Psoas muscle (tissue), 7 donors: ENCODE measurements at regions not wholly inside any gene's neighbourhood (a gene's known extent, or its start where the extent isn't known, plus 50 kb on each side); places are given as distances from the start of the nearest gene placed in this dataset.

ENCODE experiments used
- ATAC-seq, 4 donors: fragments of 200-7000 bp; cut with Tn5 transposase; one replicate each; pipeline ENCODE4 v1.9.1; 2020; ENCODE audit warnings: moderate library complexity in 3 of 4, mild to moderate bottlenecking in 2 of 4
- DNase-seq, 2 donors: peaks; one replicate each; pipeline ENCODE4 v3.0.0-alpha.2; 2020
- H3K27ac ChIP-seq: fragments of 200-600 bp; one replicate; pipeline ENCODE4 v1.8.0; 2022
- H3K27me3 ChIP-seq, 3 donors: fragments of 200-600 bp in 1 of 3; one replicate each; pipeline versions ENCODE4 v1.6.1 to v1.8.0; 2013 to 2022; ENCODE audit warnings: low read length in 2 of 3, mild to moderate bottlenecking in 2 of 3, moderate library complexity in 1 of 3; ENCODE audit not compliant: insufficient read depth in 3 of 3
- H3K36me3 ChIP-seq, 2 donors: fragments of 200-600 bp in 1 of 2; one replicate each; pipeline versions ENCODE4 v1.6.1 to v1.8.0; 2013 to 2022; ENCODE audit warnings: low read depth in 1 of 2, mild to moderate bottlenecking in 1 of 2, moderate library complexity in 1 of 2; ENCODE audit not compliant: insufficient read depth in 1 of 2
- H3K4me1 ChIP-seq: fragments of 200-600 bp; one replicate; pipeline ENCODE4 v1.8.0; 2022
- H3K4me3 ChIP-seq: fragments of 200-600 bp; one replicate; pipeline ENCODE4 v1.8.0; 2022; ENCODE audit warnings: mild to moderate bottlenecking
- H3K9me3 ChIP-seq: fragments of 200-600 bp; one replicate; pipeline ENCODE4 v1.8.0; 2022
- WGBS, 3 donors: extraction: QIAGEN DNeasy Blood & Tissue Kit; methylation state at CpG; one replicate each; pipeline versions ENCODE4 v1.1.6 to v1.1.7; 2013; 5-methylcytosine and 5-hydroxymethylcytosine counted together
- intact Hi-C, 2 donors: fragments of 100-400 bp; cut with DNase I; formaldehyde crosslinking; loops; one replicate each; pipeline versions ENCODE4 v1.11.0 to v1.14.2; 2022
- TF ChIP-seq, protein P1 (sequence below): fragments of 200-600 bp; IDR thresholded peaks from one replicate; pipeline ENCODE4 v1.8.0; 2022; ENCODE audit warnings: antibody characterized with exemption
- donor health status: healthy with polysubstance abuse.
- donor health status: DM: no; HTN: no; CAD: no; lungs with moderate emphysema.
- donor health status: Bipolar disorder and iron deficiency.
- donor health status: healthy.
- donor health status: DM: yes; HTN: yes; CAD: no.
- donor health status: DM: no; HTN: no; CAD: no.
- donor health status: DM: yes; HTN: yes; CAD: no.

- DNase-seq: no peak
- WGBS, 3 donors: 81 to 89% (median 88%) methylated on average over 3 of the region's 3 CpGs
- H3K36me3 ChIP-seq: no peaks in the 10 kb centered on the region
These were observed 422.6 kb upstream of the NEGR1 start for GRCh38 chr1:72704841-72705477.

DNA sequence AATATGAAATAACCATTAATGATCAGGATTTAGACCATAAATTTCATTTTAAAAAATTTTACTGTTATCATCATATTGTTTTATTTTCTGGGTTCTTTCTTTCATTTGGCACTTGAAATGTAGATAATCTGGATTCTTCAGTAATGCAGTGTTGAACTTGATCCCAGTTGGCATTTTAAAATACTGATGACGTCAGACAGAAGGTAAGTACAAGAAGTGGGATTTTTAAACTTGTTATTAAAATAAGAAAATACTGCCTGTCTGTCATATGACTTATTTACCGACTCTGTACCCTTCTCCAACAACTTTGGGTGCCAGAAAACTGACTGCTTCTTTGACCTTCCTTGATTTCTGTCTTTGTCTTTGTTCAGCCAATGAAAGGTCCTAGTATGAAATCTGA is 415.1 kb upstream of the NEGR1 start:
- TF ChIP-seq, protein P1, sequence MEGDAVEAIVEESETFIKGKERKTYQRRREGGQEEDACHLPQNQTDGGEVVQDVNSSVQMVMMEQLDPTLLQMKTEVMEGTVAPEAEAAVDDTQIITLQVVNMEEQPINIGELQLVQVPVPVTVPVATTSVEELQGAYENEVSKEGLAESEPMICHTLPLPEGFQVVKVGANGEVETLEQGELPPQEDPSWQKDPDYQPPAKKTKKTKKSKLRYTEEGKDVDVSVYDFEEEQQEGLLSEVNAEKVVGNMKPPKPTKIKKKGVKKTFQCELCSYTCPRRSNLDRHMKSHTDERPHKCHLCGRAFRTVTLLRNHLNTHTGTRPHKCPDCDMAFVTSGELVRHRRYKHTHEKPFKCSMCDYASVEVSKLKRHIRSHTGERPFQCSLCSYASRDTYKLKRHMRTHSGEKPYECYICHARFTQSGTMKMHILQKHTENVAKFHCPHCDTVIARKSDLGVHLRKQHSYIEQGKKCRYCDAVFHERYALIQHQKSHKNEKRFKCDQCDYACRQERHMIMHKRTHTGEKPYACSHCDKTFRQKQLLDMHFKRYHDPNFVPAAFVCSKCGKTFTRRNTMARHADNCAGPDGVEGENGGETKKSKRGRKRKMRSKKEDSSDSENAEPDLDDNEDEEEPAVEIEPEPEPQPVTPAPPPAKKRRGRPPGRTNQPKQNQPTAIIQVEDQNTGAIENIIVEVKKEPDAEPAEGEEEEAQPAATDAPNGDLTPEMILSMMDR: no peak
- intact Hi-C loops: no loop called here
- Histone ChIP-seq H3K9me3 (peaks cover 2% of the 10 kb centered on the region), H3K27me3 (peaks cover 0 to 3% (median 0%) of the 10 kb centered on the region in 3 donors), H3K27ac (no peak overlapping the region), H3K4me1 (no peaks in the 10 kb centered on the region), H3K4me3 (no peak overlapping the region), H3K36me3 (no peaks in the 10 kb centered on the region)
- 57 to 70% (median 57%) methylated on average over 2 of the region's 2 CpGs for WGBS, 3 donors
- DNase-seq (no peak), ATAC-seq (no peak)

More at GRCh38 chr1:72704841-72705477, 422.6 kb upstream of the NEGR1 start:
- no peak overlapping the region for H3K4me3 ChIP-seq
- no peak overlapping the region for H3K27ac ChIP-seq
- TF ChIP-seq, protein P1: no peak
- no peak for ATAC-seq
- H3K4me1 ChIP-seq: no peaks in the 10 kb centered on the region
- no peaks in the 10 kb centered on the region for H3K27me3 ChIP-seq
- intact Hi-C loops: no loop called here
- no peaks in the 10 kb centered on the region for H3K9me3 ChIP-seq

- DNase-seq: no peak
- H3K4me1 ChIP-seq: no peaks in the 10 kb centered on the region
- peaks cover 2% of the 10 kb centered on the region for H3K9me3 ChIP-seq
- no peak overlapping the region for H3K27ac ChIP-seq
- ATAC-seq: no peak
- H3K36me3 ChIP-seq: no peaks in the 10 kb centered on the region
- H3K27me3 ChIP-seq: peaks cover 0 to 3% (median 0%) of the 10 kb centered on the region in 3 donors
- TF ChIP-seq, protein P1: no peak
- intact Hi-C loops: no loop called here
- no peak overlapping the region for H3K4me3 ChIP-seq
- 36 to 47% (median 44%) methylated on average over 1 of the region's 1 CpG for WGBS, 3 donors
These were observed 411.6 kb upstream of the NEGR1 start for GRCh38 chr1:72693899-72694298.

GRCh38 chr1:72693376-72693775 is 411.0 kb upstream of the NEGR1 start:
- Histone ChIP-seq H3K9me3 (peaks cover 2% of the 10 kb centered on the region), H3K4me1 (no peaks in the 10 kb centered on the region), H3K36me3 (no peaks in the 10 kb centered on the region), H3K4me3 (no peak overlapping the region), H3K27ac (no peak overlapping the region), H3K27me3 (peaks cover 0 to 3% (median 0%) of the 10 kb centered on the region in 3 donors)
- TF ChIP-seq, protein P1: no peak
- no peak for ATAC-seq
- intact Hi-C loops: no loop called here
- WGBS, 3 donors: 69 to 78% (median 78%) methylated on average over 2 of the region's 2 CpGs
- no peak for DNase-seq

GRCh38 chr1:72690871-72691270 is 408.5 kb upstream of the NEGR1 start:
- no peak for ATAC-seq

More at GRCh38 chr1:72690871-72691270, 408.5 kb upstream of the NEGR1 start:
- Histone ChIP-seq H3K4me3 (no peak overlapping the region), H3K9me3 (peaks cover 2% of the 10 kb centered on the region), H3K27me3 (peaks cover 0 to 3% (median 0%) of the 10 kb centered on the region in 3 donors), H3K36me3 (no peaks in the 10 kb centered on the region), H3K27ac (no peak overlapping the region), H3K4me1 (no peaks in the 10 kb centered on the region)
- no peak for DNase-seq
- TF ChIP-seq, protein P1: no peak
- intact Hi-C loops: no loop called here
